Fibroblast of villous mesenchyme (primary cell): ENCODE measurements at regions not wholly inside any gene's neighbourhood (a gene's known extent, or its start where the extent isn't known, plus 50 kb on each side); places are given as distances from the start of the nearest gene placed in this dataset.

Experiments used
- DNase-seq: peaks from one replicate; pipeline ENCODE4 v3.0.0-alpha.2; 2010; ENCODE audit warnings: low read depth
- H3K4me3 ChIP-seq: 2 replicates; pipeline ENCODE4 v1.5.1; 2011; ENCODE audit warnings: low read depth, mild to moderate bottlenecking, low read length
- CTCF ChIP-seq: IDR thresholded peaks from 2 replicates; pipeline ENCODE4 v1.5.1; 2012; ENCODE audit warnings: low read depth, mild to moderate bottlenecking, low read length; ENCODE audit not compliant: insufficient read depth

- DNase-seq, result no peak
- no peak overlapping the region for H3K4me3 ChIP-seq
- no peak for TF ChIP-seq CTCF
Observed at GRCh38 chr3:22765679-22766078, 437.4 kb upstream of the UBE2E2 start.

GRCh38 chr3:22777834-22778233, 425.3 kb upstream of the UBE2E2 start:
- H3K4me3 ChIP-seq, result no peak overlapping the region
- no peak for TF ChIP-seq CTCF
- DNase-seq, result no peak

GRCh38 chr3:22779737-22780136, 423.4 kb upstream of the UBE2E2 start:
- no peak overlapping the region for H3K4me3 ChIP-seq
- no peak for TF ChIP-seq CTCF
- no peak for DNase-seq

- no peak for DNase-seq
- no peak overlapping the region for H3K4me3 ChIP-seq
- TF ChIP-seq CTCF, result no peak
Observed at GRCh38 chr3:22792533-22792932, 410.6 kb upstream of the UBE2E2 start.

- TF ChIP-seq CTCF, result no peak
- no peak for DNase-seq
- no peak overlapping the region for H3K4me3 ChIP-seq
Observed at GRCh38 chr3:22795917-22796316, 407.2 kb upstream of the UBE2E2 start.

- H3K4me3 ChIP-seq, result no peak overlapping the region
- TF ChIP-seq CTCF, result no peak
- no peak for DNase-seq
Observed at GRCh38 chr3:22798461-22798860, 404.7 kb upstream of the UBE2E2 start.

- H3K4me3 ChIP-seq, result no peak overlapping the region
- no peak for DNase-seq
- TF ChIP-seq CTCF, result no peak
Observed at GRCh38 chr3:22819209-22819608, 383.9 kb upstream of the UBE2E2 start.
